Activated CD4-positive, alpha-beta T cell treated with anti-CD3 and anti-CD28 coated beads, Interleukin-2, amount 50 U/mL, for 24 hours (primary cell): ENCODE measurements at regions not wholly inside any gene's neighbourhood (a gene's known extent, or its start where the extent isn't known, plus 50 kb on each side); places are given as distances from the start of the nearest gene placed in this dataset.
"Not testable (repeated sequence)": the region's sequence is repeated elsewhere in the genome, so short reads cannot be mapped to it uniquely, and the experiment has no call there.

Experiments used
- DNase-seq, 2 donors: peaks; one replicate each; pipeline ENCODE4 v3.0.0-alpha.2; 2020; ENCODE audit warnings: low read depth in 1 of 2, low spot score in 1 of 2

- DNase-seq: no peak
Measured at GRCh38 chr2:144999071-144999875, 479.4 kb upstream of the ZEB2 start.

GRCh38 chr2:144998435-144998834 lies 478.5 kb upstream of the ZEB2 start:
- no peak for DNase-seq

GRCh38 chr2:144996225-144996795 lies 476.4 kb upstream of the ZEB2 start:
- no peak for DNase-seq

- no peak for DNase-seq
Measured at GRCh38 chr2:144995482-144995881, 475.6 kb upstream of the ZEB2 start.

- no peak for DNase-seq
Measured at GRCh38 chr2:144990661-144991060, 470.7 kb upstream of the ZEB2 start.

GRCh38 chr2:144989579-144990270 lies 469.8 kb upstream of the ZEB2 start:
- DNase-seq: no peak

- no peak for DNase-seq
Measured at GRCh38 chr2:144988591-144988990, 468.7 kb upstream of the ZEB2 start.

- DNase-seq: no peak
Measured at GRCh38 chr2:144986691-144987090, 466.8 kb upstream of the ZEB2 start.

GRCh38 chr2:144984038-144984437 lies 464.1 kb upstream of the ZEB2 start:
- DNase-seq: no peak

- DNase-seq: no peak
Measured at GRCh38 chr2:144983107-144983506, 463.2 kb upstream of the ZEB2 start.

GRCh38 chr2:144982481-144982880 lies 462.6 kb upstream of the ZEB2 start:
- no peak for DNase-seq

- no peak for DNase-seq
Measured at GRCh38 chr2:144975881-144976280, 456.0 kb upstream of the ZEB2 start.

- no peak for DNase-seq
Measured at GRCh38 chr2:144972676-144973075, 452.8 kb upstream of the ZEB2 start.

GRCh38 chr2:144971786-144972335 lies 451.9 kb upstream of the ZEB2 start:
- no peak for DNase-seq

- DNase-seq: not testable (repeated sequence)
Measured at GRCh38 chr2:144970410-144970809, 450.5 kb upstream of the ZEB2 start.

- not testable (repeated sequence) for DNase-seq
Measured at GRCh38 chr2:144969564-144969963, 449.6 kb upstream of the ZEB2 start.

- no peak for DNase-seq
Measured at GRCh38 chr2:144967961-144968360, 448.0 kb upstream of the ZEB2 start.

- DNase-seq: no peak
Measured at GRCh38 chr2:144965172-144965571, 445.3 kb upstream of the ZEB2 start.

- DNase-seq: no peak
Measured at GRCh38 chr2:144963031-144963430, 443.1 kb upstream of the ZEB2 start.

GRCh38 chr2:144959416-144959815 lies 439.5 kb upstream of the ZEB2 start:
- DNase-seq: no peak

- DNase-seq: no peak
Measured at GRCh38 chr2:144950899-144951560, 431.1 kb upstream of the ZEB2 start.
